ENCODE measurements at regions not wholly inside any gene's neighbourhood (a gene's known extent, or its start where the extent isn't known, plus 50 kb on each side); places are given as distances from the start of the nearest gene placed in this dataset.

GRCh38 chr5:44614845-44615244, 193.9 kb upstream of the MRPS30 start:
- TF ChIP-seq CTCF (IDR thresholded peaks at IDR 0.05; ENCODE audit: control extremely low read depth in 1 of 3, insufficient read depth in 1 of 3, low read depth in 1 of 3, low read length in 3 of 3): no peak
- no peak for TF ChIP-seq CBX8 (IDR thresholded peaks at IDR 0.05; ENCODE audit: borderline replicate concordance, low read depth, low read length)
- TF ChIP-seq JUN (IDR thresholded peaks at IDR 0.05; ENCODE audit: low read depth, low read length): no peak
- TF ChIP-seq EZH2 (IDR thresholded peaks at IDR 0.05; ENCODE audit: low read depth, low read length, severe bottlenecking): no peak
- TF ChIP-seq POLR2A (IDR thresholded peaks at IDR 0.05; ENCODE audit: control extremely low read depth in 1 of 2, low read depth in 2 of 2, low read length in 2 of 2): no peak
- no peak for TF ChIP-seq POLR2AphosphoS5 (IDR thresholded peaks at IDR 0.05; ENCODE audit: low read depth, low read length)
- no peak for TF ChIP-seq ATF3 (IDR thresholded peaks at IDR 0.05; ENCODE audit: insufficient read depth, low read depth, low read length)
- no peak for TF ChIP-seq NANOG (IDR thresholded peaks at IDR 0.05; ENCODE audit: insufficient read depth, low read depth, low read length, poor library complexity, severe bottlenecking)
- no peak for TF ChIP-seq CEBPB (IDR thresholded peaks at IDR 0.05; ENCODE audit: low read depth, low read length)
- no peak for TF ChIP-seq USF2 (IDR thresholded peaks at IDR 0.05; ENCODE audit: low read length)
- TF ChIP-seq RAD21 (IDR thresholded peaks at IDR 0.05 in 1 of 2, conservative IDR thresholded peaks at IDR 0.05 in 1 of 2; ENCODE audit: low read depth in 2 of 2, low read length in 2 of 2): no peak
- TF ChIP-seq HDAC6 (IDR thresholded peaks at IDR 0.05; ENCODE audit: low read depth, low read length): no peak

Measured in H1 (cell line).